ENCODE measurements at regions not wholly inside any gene's neighbourhood (a gene's known extent, or its start where the extent isn't known, plus 50 kb on each side); places are given as distances from the start of the nearest gene placed in this dataset. TPM values are rescaled to one million over a fixed set of nuclear protein-coding genes. Genes with fewer than 3 reads are reported as not detected.

GRCh38 chr12:114733919-114734318 is 49.9 kb upstream of the TBX3 start:
- no peak overlapping the region for H3K4me3 ChIP-seq (replicated peaks in 1 of 3; ENCODE audit: insufficient read depth in 1 of 3, low read depth in 1 of 3, low read length in 3 of 3)
- no peaks in the 10 kb centered on the region for H3K4me1 ChIP-seq (ENCODE audit: control insufficient read depth, extremely low read depth, insufficient read depth, low read length)
- H3K9me3 ChIP-seq (replicated peaks; ENCODE audit: control insufficient read depth, insufficient read depth, low read length): no peaks in the 10 kb centered on the region
- no peaks in the 10 kb centered on the region for H3K79me2 ChIP-seq (ENCODE audit: control insufficient read depth, insufficient read depth, low read length)
- BruUV-seq (replicated peaks): no TSS peak
- H3K27ac ChIP-seq (ENCODE audit: insufficient read depth, low read depth, low read length): no peak overlapping the region
- no peak for DNase-seq (ENCODE audit: low read depth, low spot score)
- no peak overlapping the region for H2AFZ ChIP-seq (ENCODE audit: low read depth, low read length)
- no peaks in the 10 kb centered on the region for H3K9me1 ChIP-seq (replicated peaks; ENCODE audit: control insufficient read depth, extremely low read depth, insufficient read depth, low read length)
- intact Hi-C loops (cut with micrococcal nuclease) (no loop called here), dilution Hi-C loops (cut with MboI; ENCODE audit: extremely low pct_ligation_motif_present, low sequenced_read_pairs) (no loop called here)
- H3K9ac ChIP-seq (replicated peaks; ENCODE audit: extremely low read depth, insufficient read depth, low read length): no peak overlapping the region
- peaks cover 1 to 15% of the 10 kb centered on the region in 2 experiments for H3K27me3 ChIP-seq (ENCODE audit: control insufficient read depth in 2 of 2, insufficient read depth in 2 of 2, low read length in 2 of 2)
- POLR2A ChIA-PET: no interaction called here
- H3K36me3 ChIP-seq (ENCODE audit: control insufficient read depth in 2 of 2, extremely low read depth in 1 of 2, insufficient read depth in 2 of 2, low read length in 2 of 2): no peaks in the 10 kb centered on the region
- no peaks in the 10 kb centered on the region for H4K20me1 ChIP-seq (replicated peaks; ENCODE audit: control insufficient read depth, extremely low read depth, insufficient read depth, low read length)
- CTCF ChIA-PET: no interaction called here
- no peak for TF ChIP-seq MAX (IDR thresholded peaks at IDR 0.05; ENCODE audit: insufficient read depth, insufficient read length)
- TF ChIP-seq JUN (IDR thresholded peaks at IDR 0.05; ENCODE audit: borderline replicate concordance, insufficient read depth, insufficient read length, low read depth): no peak
- no peak for TF ChIP-seq CTCF (IDR thresholded peaks at IDR 0.05; ENCODE audit: extremely low read depth in 1 of 2, insufficient read depth in 1 of 2, low read depth in 1 of 2, low read length in 2 of 2)
- no peak for TF ChIP-seq GATA2 (IDR thresholded peaks at IDR 0.05; ENCODE audit: insufficient read depth, insufficient read length, low read depth, low read length)
- TF ChIP-seq POLR2AphosphoS5 (IDR thresholded peaks at IDR 0.05; ENCODE audit: insufficient read depth, low read depth, low read length): no peak
- TF ChIP-seq POLR2A (IDR thresholded peaks at IDR 0.05; ENCODE audit: low read depth, low read length): no peak
- TF ChIP-seq MYC (IDR thresholded peaks at IDR 0.05; ENCODE audit: low read depth, low read length): no peak
- no peak for TF ChIP-seq FOS (IDR thresholded peaks at IDR 0.05; ENCODE audit: borderline replicate concordance, insufficient read depth, low read length)
- no peak for TF ChIP-seq EZH2 (IDR thresholded peaks at IDR 0.05; ENCODE audit: borderline replicate concordance, low read depth, low read length, severe bottlenecking)
- H3K4me2 ChIP-seq (ENCODE audit: insufficient read depth, low read length): no peak overlapping the region
- no peak for FAIRE-seq

Small RNAs in the stretch of these regions (small RNA-seq; reads per million reads assigned to genes)
- gene AC009804.1 (ENCODE audit: insufficient read depth, insufficient read length, low read depth, low replicate concordance) (not detected), gene RF00275 (ENCODE audit: insufficient read depth, insufficient read length, low read depth, low replicate concordance) (not detected), gene RF00443 (ENCODE audit: insufficient read depth, insufficient read length, low read depth, low replicate concordance) (not detected), gene RN7SL865P (ENCODE audit: insufficient read depth, insufficient read length, low read depth, low replicate concordance) (not detected)

Measured in endothelial cell of umbilical vein (primary cell).